Naive thymus-derived CD4-positive, alpha-beta T cell (primary cell): ENCODE measurements at regions not wholly inside any gene's neighbourhood (a gene's known extent, or its start where the extent isn't known, plus 50 kb on each side); places are given as distances from the start of the nearest gene placed in this dataset.

Experiments
- ATAC-seq: fragments of 150-1000 bp; cut with Tn5 transposase; 2 replicates; pipeline ENCODE4 v1.10.0; 2021; ENCODE audit warnings: mild to moderate bottlenecking, moderate library complexity
- CTCF ChIA-PET: fragments of 350-600 bp; sonication (Branson Sonifier 250); formaldehyde crosslinking; loops from one replicate; lab custom pipeline; 2021; ENCODE audit warnings: antibody characterized with exemption; lab: Charles Lee
- POLR2A ChIA-PET: fragments of 350-600 bp; sonication (Branson Sonifier 250); formaldehyde crosslinking; loops from one replicate; lab custom pipeline; 2021; ENCODE audit warnings: antibody characterized with exemption, inconsistent platforms; lab: Charles Lee
- DNase-seq, 9 donors: peaks; one replicate each; pipeline versions ENCODE4 v3.0.0 to v3.0.0-alpha.2; 2020 to 2022; ENCODE audit warnings: mixed read lengths in 1 of 9
- H3K27ac ChIP-seq: one replicate; pipeline ENCODE4 v1.7.0; 2013; ENCODE audit warnings: mild to moderate bottlenecking, low read depth, low read length, moderate library complexity
- H3K27me3 ChIP-seq, 2 donors: one replicate each; pipeline ENCODE4 v1.7.0; 2013; ENCODE audit warnings: low read length in 2 of 2, mild to moderate bottlenecking in 2 of 2, moderate library complexity in 2 of 2; ENCODE audit not compliant: control insufficient read depth in 2 of 2, insufficient read depth in 2 of 2
- H3K36me3 ChIP-seq, 3 experiments: 1 replicate in 2 of 3; 2 replicates in 1 of 3; pipeline ENCODE4 v1.7.0; 2013; ENCODE audit warnings: low read length in 3 of 3, mild to moderate bottlenecking in 3 of 3, moderate library complexity in 1 of 3; ENCODE audit not compliant: insufficient read depth in 3 of 3, control insufficient read depth in 2 of 3
- H3K4me1 ChIP-seq, 2 donors: one replicate each; pipeline ENCODE4 v1.7.0; 2013; ENCODE audit warnings: low read length in 2 of 2, mild to moderate bottlenecking in 2 of 2, moderate library complexity in 1 of 2; ENCODE audit not compliant: control insufficient read depth in 2 of 2, insufficient read depth in 2 of 2
- H3K4me3 ChIP-seq: 2 replicates; pipeline ENCODE4 v1.7.0; 2013; ENCODE audit warnings: mild to moderate bottlenecking, low read length
- H3K9me3 ChIP-seq, 3 experiments: 1 replicate in 2 of 3; 2 replicates in 1 of 3; pipeline ENCODE4 v1.7.0; 2013; ENCODE audit warnings: low read length in 3 of 3; ENCODE audit not compliant: control insufficient read depth in 2 of 3
- H3K27ac Mint-ChIP-seq, 9 donors: one replicate each; pipeline ENCODE4 v1.8.0; 2020 to 2022; ENCODE audit warnings: mixed read lengths in 9 of 9, mild to moderate bottlenecking in 8 of 9, moderate library complexity in 5 of 9, inconsistent platforms in 2 of 9
- H3K27me3 Mint-ChIP-seq, 5 donors: one replicate each; pipeline ENCODE4 v1.8.0; 2021 to 2022; ENCODE audit warnings: mixed read lengths in 5 of 5, mild to moderate bottlenecking in 1 of 5
- H3K36me3 Mint-ChIP-seq, 5 donors: one replicate each; pipeline ENCODE4 v1.8.0; 2020 to 2022; ENCODE audit warnings: mixed read lengths in 5 of 5, mild to moderate bottlenecking in 3 of 5, inconsistent platforms in 1 of 5
- H3K4me1 Mint-ChIP-seq, 7 donors: one replicate each; pipeline ENCODE4 v1.8.0; 2020 to 2022; ENCODE audit warnings: mixed read lengths in 7 of 7, mild to moderate bottlenecking in 3 of 7, inconsistent platforms in 1 of 7
- H3K4me3 Mint-ChIP-seq, 10 donors: one replicate each; pipeline ENCODE4 v1.8.0; 2020 to 2022; ENCODE audit warnings: mild to moderate bottlenecking in 10 of 10, mixed read lengths in 10 of 10, moderate library complexity in 6 of 10, inconsistent platforms in 2 of 10
- H3K9me3 Mint-ChIP-seq, 11 donors: one replicate each; pipeline ENCODE4 v1.8.0; 2020 to 2022; ENCODE audit warnings: mixed read lengths in 11 of 11, mild to moderate bottlenecking in 4 of 11, inconsistent platforms in 1 of 11, moderate library complexity in 1 of 11
- intact Hi-C, 2 donors: fragments of 100-400 bp; cut with micrococcal nuclease; formaldehyde crosslinking; loops; one replicate each; pipeline ENCODE4 v1.15.1; 2023

- POLR2A ChIA-PET = no interaction called here
- no peak for ATAC-seq
Observed at GRCh38 chr21:43278359-43278758, 109.6 kb downstream of the CRYAA start.

GRCh38 chr21:43277481-43278351 lies 108.9 kb downstream of the CRYAA start:
- CTCF ChIA-PET = no interaction called here
- Mint-ChIP-seq H3K27ac (peak overlapping the region in 1 of 9 donors; percentile 25), H3K27me3 (peaks cover 4 to 20% (median 13%) of the 10 kb centered on the region in 5 donors), H3K9me3 (no peaks in the 10 kb centered on the region), H3K4me1 (peaks cover 0 to 5% (median 3%) of the 10 kb centered on the region in 7 donors), H3K4me3 (no peak overlapping the region), H3K36me3 (no peaks in the 10 kb centered on the region)
- ATAC-seq (no peak), DNase-seq (no peak)
- Histone ChIP-seq H3K36me3 (no peaks in the 10 kb centered on the region), H3K9me3 (no peaks in the 10 kb centered on the region), H3K27ac (no peak overlapping the region), H3K4me1 (no peaks in the 10 kb centered on the region), H3K27me3 (no peaks in the 10 kb centered on the region), H3K4me3 (no peak overlapping the region)
- intact Hi-C loops = no loop called here
- POLR2A ChIA-PET = no interaction called here

More at GRCh38 chr21:43278359-43278758, 109.6 kb downstream of the CRYAA start:
- no peak for DNase-seq
- Mint-ChIP-seq H3K36me3 (no peaks in the 10 kb centered on the region), H3K27me3 (peaks cover 4 to 20% (median 13%) of the 10 kb centered on the region in 5 donors), H3K9me3 (no peaks in the 10 kb centered on the region), H3K27ac (no peak overlapping the region), H3K4me1 (peaks cover 0 to 5% (median 3%) of the 10 kb centered on the region in 7 donors), H3K4me3 (no peak overlapping the region)
- Histone ChIP-seq H3K9me3 (no peaks in the 10 kb centered on the region), H3K36me3 (no peaks in the 10 kb centered on the region), H3K4me1 (no peaks in the 10 kb centered on the region), H3K27ac (no peak overlapping the region), H3K4me3 (no peak overlapping the region), H3K27me3 (no peaks in the 10 kb centered on the region)
- intact Hi-C loops = no loop called here
- CTCF ChIA-PET = no interaction called here

GRCh38 chr21:43276811-43277210 lies 108.0 kb downstream of the CRYAA start:
- ChIA-PET CTCF (no interaction called here), POLR2A (no interaction called here)
- Mint-ChIP-seq H3K36me3 (no peaks in the 10 kb centered on the region), H3K27ac (peak overlapping the region in 2 of 9 donors; percentile 16 to 67), H3K27me3 (peaks cover 4 to 27% (median 13%) of the 10 kb centered on the region in 5 donors), H3K9me3 (peaks cover 0 to 1% (median 0%) of the 10 kb centered on the region in 11 donors), H3K4me1 (peaks cover 0 to 5% (median 3%) of the 10 kb centered on the region in 7 donors), H3K4me3 (no peak overlapping the region)
- H3K4me1 ChIP-seq = no peaks in the 10 kb centered on the region
- no peaks in the 10 kb centered on the region for H3K9me3 ChIP-seq
- H3K27me3 ChIP-seq = no peaks in the 10 kb centered on the region
- no peaks in the 10 kb centered on the region for H3K36me3 ChIP-seq
- no peak for ATAC-seq
- no peak for DNase-seq
- intact Hi-C loops = no loop called here
- H3K4me3 ChIP-seq = no peak overlapping the region
- H3K27ac ChIP-seq = no peak overlapping the region

DNA sequence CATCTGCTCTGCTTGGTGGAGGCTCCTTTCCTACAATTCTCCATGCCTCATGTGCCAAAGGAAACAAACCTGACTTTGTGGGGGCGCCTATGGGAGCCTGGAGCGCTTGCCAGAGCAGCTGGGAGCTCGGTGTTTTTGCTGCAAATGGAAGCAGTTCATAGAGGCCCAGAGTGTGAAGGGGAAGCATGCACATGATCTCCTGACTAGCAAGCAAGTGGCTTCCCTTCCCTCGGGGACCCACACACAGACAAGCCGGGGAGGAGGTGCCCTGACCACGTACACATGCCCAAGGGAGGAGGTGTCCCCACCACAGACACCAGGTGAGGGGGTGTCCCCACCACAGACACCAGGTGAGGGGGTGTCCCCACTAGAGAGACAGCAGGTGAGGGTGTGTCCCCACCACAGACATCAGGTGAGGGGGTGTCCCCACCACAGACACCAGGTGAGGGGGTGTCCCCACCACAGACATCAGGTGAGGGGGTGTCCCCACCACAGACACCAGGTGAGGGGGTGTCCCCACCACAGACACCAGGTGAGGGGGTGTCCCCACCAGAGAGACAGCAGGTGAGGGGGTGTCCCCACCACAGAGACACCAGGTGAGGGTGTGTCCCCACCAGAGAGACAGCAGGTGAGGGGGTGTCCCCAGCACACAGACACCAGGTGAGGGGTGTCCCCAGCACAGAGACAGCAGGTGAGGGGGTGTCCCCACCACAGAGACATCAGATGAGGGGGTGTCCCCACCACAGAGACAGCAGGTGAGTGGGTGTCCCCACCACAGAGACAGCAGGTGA lies 106.8 kb downstream of the CRYAA start:
- peak in 1 of 9 donors; percentile 33 for DNase-seq
- Histone ChIP-seq H3K36me3 (no peaks in the 10 kb centered on the region), H3K27ac (no peak overlapping the region), H3K4me3 (no peak overlapping the region), H3K27me3 (no peaks in the 10 kb centered on the region), H3K4me1 (no peaks in the 10 kb centered on the region), H3K9me3 (no peaks in the 10 kb centered on the region)
- POLR2A ChIA-PET = interaction anchor here (0.6 kb wide), 1 partner anchor 529 kb away, joined by 3 read pairs; no protein-coding TSS in a partner anchor
- intact Hi-C loops = no loop called here
- peak; percentile 32 for ATAC-seq
- Mint-ChIP-seq H3K36me3 (no peaks in the 10 kb centered on the region), H3K4me3 (no peak overlapping the region), H3K9me3 (peaks cover 0 to 1% (median 0%) of the 10 kb centered on the region in 11 donors), H3K4me1 (peaks cover 0 to 5% (median 3%) of the 10 kb centered on the region in 7 donors), H3K27ac (peak overlapping the region in 2 of 9 donors; percentile 63 to 65), H3K27me3 (peaks cover 4 to 33% (median 13%) of the 10 kb centered on the region in 5 donors)
- CTCF ChIA-PET = no interaction called here

DNA sequence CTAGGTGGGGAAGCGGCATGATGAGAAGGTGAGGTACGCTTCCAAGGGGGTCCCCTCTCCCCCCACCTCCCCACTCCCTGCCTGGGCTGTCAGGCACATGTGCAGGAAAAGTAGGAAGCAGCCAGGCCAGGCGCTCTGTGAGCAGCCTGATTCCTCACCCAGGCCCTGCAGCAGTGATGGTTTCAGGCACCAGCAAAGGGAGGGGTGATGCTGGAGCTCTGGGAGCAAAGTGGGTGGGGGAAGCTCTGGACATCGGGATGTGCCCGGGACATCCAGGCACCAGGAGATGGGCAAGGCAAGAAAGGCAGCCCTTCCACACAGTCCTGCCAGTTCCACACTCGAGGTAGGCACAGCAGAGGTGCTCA lies 106.1 kb downstream of the CRYAA start:
- intact Hi-C loops = no loop called here
- H3K4me3 Mint-ChIP-seq = no peak overlapping the region
- H3K27ac Mint-ChIP-seq = no peak overlapping the region
- CTCF ChIA-PET = no interaction called here
- Histone ChIP-seq H3K4me1 (no peaks in the 10 kb centered on the region), H3K27me3 (no peaks in the 10 kb centered on the region), H3K36me3 (no peaks in the 10 kb centered on the region), H3K4me3 (no peak overlapping the region), H3K27ac (no peak overlapping the region), H3K9me3 (no peaks in the 10 kb centered on the region)
- peaks cover 4 to 35% (median 14%) of the 10 kb centered on the region in 5 donors for H3K27me3 Mint-ChIP-seq
- H3K4me1 Mint-ChIP-seq = peaks cover 0 to 5% (median 3%) of the 10 kb centered on the region in 7 donors
- ATAC-seq (no peak), DNase-seq (no peak)
- peaks cover 0 to 1% (median 0%) of the 10 kb centered on the region in 11 donors for H3K9me3 Mint-ChIP-seq
- POLR2A ChIA-PET = interaction anchor here (0.6 kb wide), 1 partner anchor 530 kb away, joined by 3 read pairs; no protein-coding TSS in a partner anchor
- no peaks in the 10 kb centered on the region for H3K36me3 Mint-ChIP-seq

DNA sequence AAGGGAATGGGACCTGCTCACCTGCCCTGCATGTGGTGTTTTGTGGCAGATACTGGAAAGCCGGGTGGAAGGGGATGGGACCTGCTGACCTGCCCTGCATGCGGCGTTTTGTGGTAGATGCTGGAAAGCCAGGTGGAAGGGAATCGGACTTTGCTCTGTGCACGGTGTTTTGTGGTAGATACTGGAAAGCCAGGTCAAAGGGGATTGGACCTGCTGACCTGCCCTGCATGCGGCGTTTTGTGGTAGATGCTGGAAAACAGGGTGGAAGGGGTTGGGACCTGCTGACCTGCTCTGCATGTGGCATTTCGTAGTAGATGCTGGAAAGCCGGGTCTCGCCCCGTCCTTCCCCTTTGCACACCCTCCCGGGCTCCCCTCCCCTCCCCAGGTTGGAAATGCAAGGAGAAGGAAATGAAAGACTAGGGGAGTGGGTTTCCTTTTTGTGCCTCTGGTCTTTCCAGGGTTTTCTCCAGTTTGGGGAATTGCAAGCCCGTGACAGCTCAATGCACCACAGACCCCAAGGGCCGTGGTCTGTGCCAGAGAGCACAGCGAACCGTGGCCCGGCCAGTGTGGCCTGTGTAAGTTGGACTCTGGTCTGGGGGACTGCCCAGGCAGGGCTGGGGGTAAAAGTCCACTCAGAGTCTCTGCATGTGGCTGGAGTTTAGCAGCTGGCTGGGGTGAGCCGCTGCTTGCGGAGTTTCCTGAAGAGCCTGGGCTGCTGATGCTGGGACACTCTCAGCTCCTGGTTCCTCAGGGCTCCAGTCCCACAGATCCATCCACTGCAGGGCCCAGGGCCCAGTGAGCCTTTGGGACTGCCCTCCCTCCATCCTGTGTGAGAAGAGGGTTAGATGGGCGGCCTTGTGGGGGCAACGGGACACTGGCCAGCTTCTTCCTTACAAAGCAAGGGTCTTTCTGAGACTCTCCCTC lies 105.5 kb downstream of the CRYAA start:
- Histone ChIP-seq H3K9me3 (no peaks in the 10 kb centered on the region), H3K27me3 (no peaks in the 10 kb centered on the region), H3K4me1 (no peaks in the 10 kb centered on the region), H3K4me3 (no peak overlapping the region), H3K27ac (no peak overlapping the region), H3K36me3 (no peaks in the 10 kb centered on the region)
- CTCF ChIA-PET = no interaction called here
- POLR2A ChIA-PET = no interaction called here
- Mint-ChIP-seq H3K27ac (no peak overlapping the region), H3K4me1 (peaks cover 0 to 5% (median 3%) of the 10 kb centered on the region in 7 donors), H3K27me3 (peaks cover 4 to 35% (median 14%) of the 10 kb centered on the region in 5 donors), H3K4me3 (no peak overlapping the region), H3K36me3 (no peaks in the 10 kb centered on the region), H3K9me3 (peaks cover 0 to 1% (median 0%) of the 10 kb centered on the region in 11 donors)
- ATAC-seq (no peak), DNase-seq (no peak)
- intact Hi-C loops = no loop called here
